Keratinocyte (primary cell): ENCODE measurements at regions not wholly inside any gene's neighbourhood (a gene's known extent, or its start where the extent isn't known, plus 50 kb on each side); places are given as distances from the start of the nearest gene placed in this dataset.

Experiments used
- DNase-seq: peaks from one replicate; pipeline ENCODE4 v3.0.0-alpha.2; 2011; ENCODE audit warnings: low read depth, missing footprints, low spot score
- FAIRE-seq: peaks from 2 replicates; lab custom pipeline; 2011; peaks lifted over from hg19 to GRCh38; lab: Jason Lieb, UNC
- H2AFZ ChIP-seq: 2 replicates; pipeline ENCODE4 v1.6.0; 2012; ENCODE audit warnings: low read length, control low read depth, inconsistent platforms; ENCODE audit not compliant: control insufficient read depth
- H3K27ac ChIP-seq: 2 replicates; pipeline ENCODE4 v1.5.1; 2011; ENCODE audit warnings: low read length; ENCODE audit not compliant: control insufficient read depth, insufficient read depth
- H3K27me3 ChIP-seq: 3 replicates; pipeline ENCODE4 v1.6.0; 2011; ENCODE audit warnings: low read length; ENCODE audit not compliant: control insufficient read depth, insufficient read depth; ENCODE audit errors: extremely low read depth
- H3K36me3 ChIP-seq, 2 experiments: 2 replicates in 1 of 2; 3 replicates in 1 of 2; pipeline ENCODE4 v1.5.1; 2011; ENCODE audit warnings: low read length in 2 of 2, mild to moderate bottlenecking in 1 of 2; ENCODE audit not compliant: control insufficient read depth in 2 of 2, insufficient read depth in 2 of 2; ENCODE audit errors: extremely low read depth in 1 of 2
- H3K4me1 ChIP-seq: 3 replicates; pipeline ENCODE4 v1.5.1; 2011; ENCODE audit warnings: low read length; ENCODE audit not compliant: control insufficient read depth, insufficient read depth; ENCODE audit errors: extremely low read depth
- H3K4me2 ChIP-seq: 3 replicates; pipeline ENCODE4 v1.6.0; 2011; ENCODE audit warnings: low read depth, low read length; ENCODE audit not compliant: control insufficient read depth, insufficient read depth; ENCODE audit errors: extremely low read depth
- H3K4me3 ChIP-seq, 3 experiments: fragments of 200-600 bp in 1 of 3; sonication (generic) in 1 of 3; 2 replicates in 2 of 3; 3 replicates in 1 of 3; pipeline ENCODE4 v1.5.1; 2011 to 2016; ENCODE audit warnings: low read length in 3 of 3, mild to moderate bottlenecking in 3 of 3, control low read depth in 2 of 3, inconsistent platforms in 1 of 3, low read depth in 1 of 3, mixed read lengths in 1 of 3, mixed run types in 1 of 3, moderate library complexity in 1 of 3; ENCODE audit not compliant: control insufficient read depth in 2 of 3, insufficient read depth in 2 of 3; ENCODE audit errors: extremely low read depth in 1 of 3
- H3K79me2 ChIP-seq: 2 replicates; pipeline ENCODE4 v1.6.0; 2012; ENCODE audit warnings: low read length; ENCODE audit not compliant: control insufficient read depth, insufficient read depth
- H3K9ac ChIP-seq: 3 replicates; pipeline ENCODE4 v1.6.0; 2011; ENCODE audit warnings: low read length; ENCODE audit not compliant: control insufficient read depth, insufficient read depth; ENCODE audit errors: extremely low read depth
- H3K9me1 ChIP-seq: 3 replicates; pipeline ENCODE4 v1.6.0; 2011; ENCODE audit warnings: low read length; ENCODE audit not compliant: control insufficient read depth, insufficient read depth; ENCODE audit errors: extremely low read depth
- H3K9me3 ChIP-seq: 2 replicates; pipeline ENCODE4 v1.5.1; 2012; ENCODE audit warnings: low read depth, low read length; ENCODE audit not compliant: control insufficient read depth
- H4K20me1 ChIP-seq: 3 replicates; pipeline ENCODE4 v1.6.0; 2011; ENCODE audit warnings: low read length; ENCODE audit not compliant: control insufficient read depth, insufficient read depth; ENCODE audit errors: extremely low read depth
- CTCF ChIP-seq, 3 experiments: IDR thresholded peaks in 1 of 3; conservative IDR thresholded peaks in 1 of 3; optimal IDR thresholded peaks in 1 of 3; 2 replicates in 2 of 3; 3 replicates in 1 of 3; pipeline versions ENCODE3 to v1.5.1; 2011; ENCODE audit warnings: low read length in 3 of 3, mild to moderate bottlenecking in 3 of 3, moderate library complexity in 2 of 3, control low read depth in 1 of 3, inconsistent platforms in 1 of 3; ENCODE audit not compliant: insufficient read depth in 2 of 3; ENCODE audit errors: extremely low read depth in 1 of 3
- EZH2 ChIP-seq: IDR thresholded peaks from one replicate; pipeline ENCODE4 v1.6.1; 2012; ENCODE audit warnings: inconsistent platforms, mild to moderate bottlenecking, low read length, moderate library complexity
- dilution Hi-C: fragments of 300-500 bp; cut with MboI; formaldehyde crosslinking; loops from one replicate; pipeline ENCODE4 v1.7.0; 2020; ENCODE audit warnings: low sequenced_read_pairs; ENCODE audit not compliant: extremely low pct_ligation_motif_present

GRCh38 chr9:129559506-129559881 lies 61.4 kb downstream of the C9orf50 start:
- FAIRE-seq (no peak), DNase-seq (no peak)
- Histone ChIP-seq H3K9me1 (no peaks in the 10 kb centered on the region), H3K36me3 (no peaks in the 10 kb centered on the region), H3K27me3 (peaks cover 4% of the 10 kb centered on the region), H3K9ac (no peak overlapping the region), H3K4me3 (no peak overlapping the region), H3K9me3 (no peaks in the 10 kb centered on the region), H3K4me2 (no peak overlapping the region), H3K27ac (no peak overlapping the region), H3K4me1 (no peaks in the 10 kb centered on the region), H4K20me1 (no peaks in the 10 kb centered on the region), H2AFZ (no peak overlapping the region), H3K79me2 (no peaks in the 10 kb centered on the region)
- TF ChIP-seq EZH2 (no peak), CTCF (optimal IDR thresholded peaks at IDR 0.05 in 1 of 3, IDR thresholded peaks at IDR 0.05 in 1 of 3, conservative IDR thresholded peaks at IDR 0.05 in 1 of 3; ENCODE audit: extremely low read depth in 1 of 3, insufficient read depth in 2 of 3, low read length in 3 of 3) (no peak)
- dilution Hi-C loops, result no loop called here

GRCh38 chr9:129558551-129559505 lies 62.1 kb downstream of the C9orf50 start:
- H3K9me3 ChIP-seq, result no peaks in the 10 kb centered on the region
- no peaks in the 10 kb centered on the region for H3K9me1 ChIP-seq
- no peak overlapping the region for H3K9ac ChIP-seq
- DNase-seq (no peak), FAIRE-seq (no peak)
- H3K4me1 ChIP-seq, result no peaks in the 10 kb centered on the region
- no peaks in the 10 kb centered on the region for H3K79me2 ChIP-seq
- H2AFZ ChIP-seq, result no peak overlapping the region
- no peaks in the 10 kb centered on the region for H4K20me1 ChIP-seq
- TF ChIP-seq CTCF (optimal IDR thresholded peaks at IDR 0.05 in 1 of 3, IDR thresholded peaks at IDR 0.05 in 1 of 3, conservative IDR thresholded peaks at IDR 0.05 in 1 of 3; ENCODE audit: extremely low read depth in 1 of 3, insufficient read depth in 2 of 3, low read length in 3 of 3), result no peak
- dilution Hi-C loops, result no loop called here
- no peak overlapping the region for H3K27ac ChIP-seq
- no peak overlapping the region for H3K4me2 ChIP-seq
- H3K36me3 ChIP-seq, result no peaks in the 10 kb centered on the region
- peaks cover 4% of the 10 kb centered on the region for H3K27me3 ChIP-seq
- no peak overlapping the region for H3K4me3 ChIP-seq
